Lower leg skin (tissue), 4 donors: ENCODE measurements at regions not wholly inside any gene's neighbourhood (a gene's known extent, or its start where the extent isn't known, plus 50 kb on each side); places are given as distances from the start of the nearest gene placed in this dataset.

ENCODE experiments used
- DNase-seq, 2 donors: peaks; one replicate each; pipeline ENCODE4 v3.0.0-alpha.2; 2019; ENCODE audit warnings: low spot score in 2 of 2
- H3K4me3 ChIP-seq: fragments of 200-600 bp; sonication (generic); 2 replicates; pipeline ENCODE4 v1.5.1; 2017; ENCODE audit warnings: mild to moderate bottlenecking, low read depth; ENCODE audit not compliant: poor library complexity, severe bottlenecking
- CTCF ChIP-seq, 3 donors: fragments of 450-650 bp; IDR thresholded peaks; one replicate each; pipeline ENCODE4 v1.5.1; 2016; ENCODE audit warnings: antibody characterized with exemption in 3 of 3, mild to moderate bottlenecking in 3 of 3, moderate library complexity in 2 of 3
- POLR2A ChIP-seq, 2 donors: fragments of 450-650 bp; IDR thresholded peaks; one replicate each; pipeline ENCODE4 v1.6.1; 2016 to 2017; ENCODE audit warnings: antibody characterized with exemption in 2 of 2, mild to moderate bottlenecking in 1 of 2, moderate library complexity in 1 of 2
- WGBS, 2 donors: methylation state at CpG; one replicate each; pipeline ENCODE4 v1.1.5; 2018; 5-methylcytosine and 5-hydroxymethylcytosine counted together
- intact Hi-C: fragments of 100-400 bp; cut with DNase I; formaldehyde crosslinking; loops from one replicate; pipeline ENCODE4 v1.15.0; 2023; ENCODE audit warnings: low total_unique reads

GRCh38 chr5:74222806-74223205, 417.7 kb downstream of the ENC1 start:
- WGBS, 2 donors: 76 to 100% methylated on average over 1 of the region's 1 CpG
- H3K4me3 ChIP-seq: no peak overlapping the region
- no peak for TF ChIP-seq CTCF (IDR thresholded peaks at IDR 0.05)
- intact Hi-C loops: no loop called here
- DNase-seq: no peak

- no peak overlapping the region for H3K4me3 ChIP-seq
- intact Hi-C loops: no loop called here
- no peak for DNase-seq
- TF ChIP-seq CTCF (IDR thresholded peaks at IDR 0.05) (no peak), POLR2A (IDR thresholded peaks at IDR 0.05) (no peak)
- WGBS, 2 donors: 84 to 93% methylated on average over 5 of the region's 5 CpGs
Observed at GRCh38 chr5:74221413-74221812, 419.1 kb downstream of the ENC1 start.

- no peak for DNase-seq
- intact Hi-C loops: no loop called here
- no peak for TF ChIP-seq CTCF (IDR thresholded peaks at IDR 0.05)
- no peak for TF ChIP-seq POLR2A (IDR thresholded peaks at IDR 0.05)
Observed at GRCh38 chr5:74216012-74216411, 424.5 kb downstream of the ENC1 start.

GRCh38 chr5:74212336-74212735, 428.2 kb downstream of the ENC1 start:
- TF ChIP-seq CTCF (IDR thresholded peaks at IDR 0.05): no peak
- TF ChIP-seq POLR2A (IDR thresholded peaks at IDR 0.05): no peak
- no peak for DNase-seq
- intact Hi-C loops: no loop called here
- WGBS, 2 donors: 89 to 91% methylated on average over 5 of the region's 5 CpGs
- H3K4me3 ChIP-seq: no peak overlapping the region

More at GRCh38 chr5:74216012-74216411, 424.5 kb downstream of the ENC1 start:
- WGBS, 2 donors: 86 to 93% methylated on average over 1 of the region's 1 CpG
- H3K4me3 ChIP-seq: no peak overlapping the region

- no peak for TF ChIP-seq POLR2A (IDR thresholded peaks at IDR 0.05)
- no peak for TF ChIP-seq CTCF (IDR thresholded peaks at IDR 0.05)
- DNase-seq: no peak
- intact Hi-C loops: no loop called here
- WGBS, 2 donors: 90% methylated on average over 2 of the region's 2 CpGs
- no peak overlapping the region for H3K4me3 ChIP-seq
Observed at GRCh38 chr5:74209571-74209970, 431.0 kb downstream of the ENC1 start.
